ENCODE measurements at regions not wholly inside any gene's neighbourhood (a gene's known extent, or its start where the extent isn't known, plus 50 kb on each side); places are given as distances from the start of the nearest gene placed in this dataset.
A peak's percentile ranks its signal among the peaks of the same experiment; 100 is the strongest.

DNA sequence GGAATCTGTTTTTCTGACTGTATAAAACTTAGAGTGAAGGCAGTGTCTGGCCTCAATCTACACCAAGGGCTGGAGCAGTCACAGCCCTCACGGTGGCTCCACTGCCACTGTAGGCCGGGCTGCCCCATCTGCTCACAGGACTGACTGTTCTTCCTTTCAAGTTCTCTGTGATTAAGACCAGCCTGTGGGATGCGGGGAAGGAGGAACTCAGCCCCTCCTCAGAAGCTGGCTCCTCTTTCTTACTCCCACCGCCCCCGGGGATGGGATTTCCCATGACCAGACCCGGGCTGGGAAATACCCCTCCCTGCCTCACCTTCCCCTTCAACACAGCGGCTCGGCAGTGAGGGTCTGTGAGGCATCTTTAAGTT is 106.0 kb downstream of the COPS8 start:
- intact Hi-C loops (cut with DNase I), result no loop called here
- DNase-seq (ENCODE audit: low spot score), result no peak

DNA sequence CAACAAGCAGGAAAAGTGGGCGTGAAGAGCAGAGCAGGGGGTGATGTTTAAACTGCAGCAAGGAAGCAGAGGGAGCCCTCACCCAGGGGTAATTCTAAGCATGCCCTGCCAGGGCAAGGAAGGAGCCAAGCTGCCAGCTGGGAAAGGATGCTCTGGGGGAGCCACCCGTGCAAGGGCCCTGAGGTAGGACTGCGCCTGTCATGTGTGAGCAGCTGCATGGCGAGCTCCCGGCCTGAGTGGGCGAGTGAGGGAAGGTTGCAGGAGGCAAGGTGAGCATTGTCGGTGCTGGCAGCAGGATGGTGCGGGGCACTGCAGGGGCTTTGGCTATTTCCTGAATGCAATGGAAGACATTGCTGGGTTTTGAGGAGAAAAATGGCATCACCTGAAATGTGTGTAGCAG is 107.2 kb downstream of the COPS8 start:
- intact Hi-C loops (cut with DNase I), result no loop called here
- no peak for DNase-seq (ENCODE audit: low spot score)

DNA sequence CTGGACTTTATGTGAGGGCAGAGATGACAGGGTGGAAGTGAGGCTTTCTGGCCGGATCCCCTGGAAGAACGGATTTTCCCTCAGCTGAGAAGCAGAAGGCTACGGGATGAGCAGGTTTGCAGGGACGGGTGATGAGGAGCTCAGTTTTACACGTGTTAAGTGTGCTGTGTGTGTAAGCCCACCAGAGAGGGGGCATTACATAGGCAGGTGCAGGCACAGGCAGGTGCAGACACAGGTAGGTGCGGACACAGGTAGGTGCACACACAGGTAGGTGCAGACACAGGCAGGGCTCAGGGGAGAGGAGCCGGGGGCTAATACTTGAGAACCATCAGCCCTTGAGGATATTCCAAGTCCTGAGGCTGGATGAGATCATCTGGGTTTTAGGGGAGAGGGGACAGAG is 107.7 kb downstream of the COPS8 start:
- no peak for DNase-seq (ENCODE audit: low spot score)
- intact Hi-C loops (cut with DNase I), result no loop called here

DNA sequence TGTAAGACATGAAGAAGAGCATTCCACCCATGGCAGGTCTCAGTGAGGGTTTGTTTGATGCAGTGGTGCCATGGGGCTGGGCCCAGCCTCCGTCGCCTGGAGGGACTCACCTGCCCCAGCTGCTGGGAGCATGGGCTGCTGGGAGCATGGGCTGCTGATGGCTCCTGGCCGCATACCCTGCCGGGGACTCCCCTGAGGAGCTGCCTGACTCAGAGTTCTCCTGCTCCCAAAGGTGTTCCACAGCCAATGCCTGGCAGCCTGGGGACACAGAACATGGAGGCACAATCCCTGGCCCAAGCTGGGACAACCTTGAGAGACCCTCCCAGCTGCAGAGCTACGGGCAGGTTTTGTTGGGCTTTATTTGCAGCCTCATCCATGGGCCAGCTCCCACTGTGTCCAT is 108.4 kb downstream of the COPS8 start:
- intact Hi-C loops (cut with DNase I), result no loop called here
- no peak for DNase-seq (ENCODE audit: low spot score)

DNA sequence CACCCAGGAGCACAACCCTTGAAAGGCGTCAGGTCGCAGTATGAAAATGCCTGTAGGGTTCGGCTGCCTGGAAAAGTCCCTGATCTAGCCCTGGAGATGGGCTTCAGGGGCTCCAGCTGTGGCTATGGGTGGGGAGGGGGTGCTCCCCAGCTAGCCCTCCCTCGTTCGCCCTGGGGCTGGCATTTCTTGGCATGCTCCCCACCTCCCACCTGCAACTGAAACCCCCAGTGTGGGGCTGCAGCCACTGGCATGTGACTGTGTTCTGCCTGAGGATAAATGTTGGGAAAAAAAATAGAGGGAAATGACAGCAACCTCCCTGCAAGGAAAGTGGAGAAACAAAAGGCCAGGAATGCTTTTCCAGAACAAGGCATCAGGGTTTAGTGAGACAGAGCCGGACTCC is 109.2 kb downstream of the COPS8 start:
- intact Hi-C loops (cut with DNase I), result no loop called here
- no peak for DNase-seq (ENCODE audit: low spot score)

DNA sequence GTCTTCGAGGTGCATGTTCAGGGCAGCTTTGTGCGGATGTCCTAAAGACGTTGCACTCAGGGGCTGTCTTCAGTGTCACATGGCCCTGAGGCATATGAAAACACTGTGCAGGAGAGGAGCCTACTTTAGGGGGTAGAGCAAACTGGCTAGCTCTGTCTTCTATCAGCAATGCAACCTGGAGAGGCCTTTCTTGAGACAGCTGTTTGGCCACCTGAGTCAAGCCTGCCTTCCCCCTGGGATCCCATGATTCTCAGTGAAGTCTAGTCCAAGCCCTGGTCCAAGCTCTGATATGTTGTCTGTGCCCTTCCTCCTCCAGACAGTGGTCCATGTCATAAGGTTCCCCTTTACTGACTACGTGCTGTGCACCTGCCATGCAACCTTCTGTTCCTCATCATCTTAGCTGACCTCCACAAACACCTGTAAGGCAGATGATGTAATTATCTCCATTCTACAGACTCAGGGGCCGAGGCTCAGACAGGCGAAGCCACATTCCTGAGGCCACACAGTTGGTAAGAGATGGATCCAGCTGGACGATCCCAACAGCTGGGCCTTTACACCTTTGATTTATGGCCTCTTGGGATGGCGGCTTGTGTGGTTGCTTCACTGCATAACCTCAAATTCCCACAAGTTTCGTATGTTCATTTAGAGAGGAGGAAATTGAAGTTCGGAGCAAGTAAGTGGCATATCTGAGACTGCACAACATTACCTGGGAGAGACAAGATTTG is 109.9 kb downstream of the COPS8 start:
- no peak for DNase-seq (ENCODE audit: low spot score)
- intact Hi-C loops (cut with DNase I), result no loop called here

DNA sequence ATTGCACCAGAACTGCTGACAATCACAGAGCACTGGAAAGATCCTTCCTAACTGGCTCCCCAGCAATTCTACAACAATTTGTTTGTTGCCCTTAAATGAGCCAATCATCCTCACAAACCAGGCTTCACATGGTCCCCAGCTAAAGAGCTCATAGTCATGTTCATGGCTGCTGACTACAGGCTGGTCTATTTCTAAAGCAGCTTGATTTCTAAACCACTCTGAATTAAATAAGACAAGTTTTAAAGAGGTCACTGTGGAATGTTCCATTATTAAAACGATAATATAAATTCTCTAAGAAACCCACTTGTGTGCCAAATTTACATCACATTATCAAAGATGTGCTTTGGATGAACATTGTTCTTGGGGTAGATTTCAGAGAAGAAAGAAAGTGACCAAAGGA is 110.7 kb downstream of the COPS8 start:
- no peak for DNase-seq (ENCODE audit: low spot score)
- intact Hi-C loops (cut with DNase I), result no loop called here

DNA sequence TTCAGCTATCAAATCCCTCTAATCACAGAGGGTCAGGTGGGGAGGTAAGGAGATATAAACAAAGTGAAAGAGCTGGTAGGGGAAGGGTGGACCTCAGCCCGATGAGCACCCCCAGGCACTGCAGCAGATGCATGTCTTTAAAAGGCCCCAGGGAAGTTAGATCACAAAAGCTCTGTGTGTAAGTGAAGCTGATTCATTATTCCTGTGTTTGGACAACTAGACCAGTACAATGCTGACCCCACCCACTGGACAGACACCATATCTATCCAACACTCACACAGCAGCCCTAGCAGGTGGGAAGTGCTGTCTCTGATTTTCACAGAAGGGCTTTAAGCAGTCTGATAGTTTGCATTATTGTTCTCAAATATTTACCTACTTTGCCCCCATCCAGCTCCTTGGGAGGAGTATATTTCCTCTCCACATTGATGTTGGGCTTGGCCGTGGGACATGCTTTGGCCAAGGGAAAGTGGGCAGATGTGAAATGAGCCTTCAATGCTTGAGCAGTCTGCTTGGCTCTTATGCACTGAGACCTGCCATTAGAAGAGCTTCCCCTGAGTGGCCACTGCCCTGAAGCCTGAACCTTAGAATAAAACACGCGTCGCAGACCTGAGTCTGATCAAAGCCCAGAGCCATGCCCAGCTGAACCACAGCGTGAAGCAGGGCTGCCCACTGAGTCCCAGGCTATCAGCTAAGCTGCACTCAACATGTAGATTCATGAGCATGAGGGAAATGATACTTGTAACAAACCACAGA is 111.4 kb downstream of the COPS8 start:
- no peak for DNase-seq (ENCODE audit: low spot score)
- intact Hi-C loops (cut with DNase I), result no loop called here

DNA sequence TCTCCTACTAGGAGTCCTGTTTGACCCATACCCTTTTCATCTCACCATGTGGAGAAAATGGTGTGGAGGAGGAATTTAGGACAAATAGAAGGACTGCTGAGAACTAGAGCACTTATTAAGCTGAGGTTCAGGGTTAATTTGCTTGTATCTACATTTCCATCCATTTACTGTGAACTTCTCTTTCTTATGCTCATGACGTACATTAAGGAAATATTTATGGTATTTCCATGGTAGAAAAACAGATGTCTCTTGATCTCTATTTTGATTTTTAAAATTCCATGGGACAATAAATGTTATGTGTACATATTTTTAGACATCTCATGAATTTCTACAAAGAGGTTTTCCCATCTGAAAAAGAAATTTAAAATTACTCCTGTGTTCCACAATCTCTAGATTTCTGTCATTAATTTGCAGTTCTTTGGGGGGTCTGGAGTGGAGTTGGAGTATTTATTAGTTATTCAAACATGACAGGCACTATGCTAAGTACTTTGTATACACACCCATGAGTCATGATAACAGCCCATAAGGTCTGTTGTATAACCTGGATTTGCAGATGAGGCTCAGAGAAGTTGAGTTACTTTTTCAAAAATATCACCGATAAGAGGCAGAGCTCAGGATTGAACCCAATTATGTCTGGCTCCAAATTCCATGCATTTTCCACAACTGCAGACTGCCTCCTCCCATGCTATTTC is 112.6 kb downstream of the COPS8 start:
- intact Hi-C loops (cut with DNase I), result no loop called here
- DNase-seq (ENCODE audit: low spot score), result no peak

DNA sequence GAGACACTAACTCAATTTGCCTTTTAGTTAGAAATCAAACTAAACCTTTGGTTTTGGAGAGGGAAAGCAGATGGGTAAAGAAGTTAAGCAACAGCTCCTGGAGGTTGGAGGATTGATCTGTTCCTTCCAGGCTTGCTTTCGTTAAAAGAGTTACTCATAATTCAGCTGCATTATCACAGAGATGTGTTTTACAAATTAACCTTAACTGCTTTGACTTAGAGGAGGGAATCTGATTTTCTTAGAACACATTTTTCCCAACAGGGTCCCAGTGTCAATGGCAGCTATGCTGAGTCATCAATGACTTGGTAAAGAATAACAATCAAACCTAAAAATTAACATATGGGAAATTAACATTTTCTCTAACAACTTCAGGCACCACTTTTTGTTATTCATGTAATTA is 113.4 kb downstream of the COPS8 start:
- DNase-seq (ENCODE audit: low spot score), result no peak
- intact Hi-C loops (cut with DNase I), result no loop called here

DNA sequence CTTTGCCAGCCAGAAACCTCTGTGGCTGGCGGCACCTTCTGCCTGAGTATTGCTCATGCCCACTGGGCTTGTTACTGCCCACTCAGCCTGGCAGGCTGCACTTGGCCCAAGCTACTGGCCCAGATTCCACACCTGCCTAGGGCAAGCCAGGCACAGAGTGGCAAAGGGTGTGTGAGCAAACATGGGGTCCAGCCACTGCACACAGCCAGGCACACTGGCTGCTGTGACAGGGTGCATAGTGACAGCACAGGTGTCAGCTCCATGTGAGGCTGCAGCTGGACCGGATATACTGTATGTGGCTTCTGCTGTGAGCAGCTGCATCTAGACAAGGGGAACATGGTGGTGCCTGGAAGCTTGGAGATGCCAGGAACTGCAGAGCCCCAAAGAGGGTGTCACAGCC is 113.9 kb downstream of the COPS8 start:
- intact Hi-C loops (cut with DNase I), result no loop called here
- no peak for DNase-seq (ENCODE audit: low spot score)

DNA sequence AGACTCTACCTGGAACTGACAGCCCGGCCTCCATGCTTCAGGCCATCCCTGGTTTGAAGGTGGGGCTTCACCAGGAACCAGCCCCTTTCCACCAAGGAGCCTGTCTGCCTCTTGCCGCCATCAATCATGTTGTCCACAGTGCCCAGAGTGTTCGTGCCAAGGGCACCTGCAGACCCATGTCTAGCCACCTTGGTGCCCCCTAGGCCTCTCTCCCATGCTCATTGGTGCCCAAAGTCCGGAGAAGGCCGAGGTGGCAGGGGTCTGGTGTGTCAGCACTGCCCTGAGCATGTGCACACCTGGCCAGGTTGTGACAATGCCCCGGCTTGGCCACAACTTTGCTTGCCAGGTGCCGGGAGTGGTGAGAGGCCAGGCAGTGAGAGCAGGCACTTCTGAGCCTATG is 114.8 kb downstream of the COPS8 start:
- intact Hi-C loops (cut with DNase I), result no loop called here
- DNase-seq (ENCODE audit: low spot score), result no peak

DNA sequence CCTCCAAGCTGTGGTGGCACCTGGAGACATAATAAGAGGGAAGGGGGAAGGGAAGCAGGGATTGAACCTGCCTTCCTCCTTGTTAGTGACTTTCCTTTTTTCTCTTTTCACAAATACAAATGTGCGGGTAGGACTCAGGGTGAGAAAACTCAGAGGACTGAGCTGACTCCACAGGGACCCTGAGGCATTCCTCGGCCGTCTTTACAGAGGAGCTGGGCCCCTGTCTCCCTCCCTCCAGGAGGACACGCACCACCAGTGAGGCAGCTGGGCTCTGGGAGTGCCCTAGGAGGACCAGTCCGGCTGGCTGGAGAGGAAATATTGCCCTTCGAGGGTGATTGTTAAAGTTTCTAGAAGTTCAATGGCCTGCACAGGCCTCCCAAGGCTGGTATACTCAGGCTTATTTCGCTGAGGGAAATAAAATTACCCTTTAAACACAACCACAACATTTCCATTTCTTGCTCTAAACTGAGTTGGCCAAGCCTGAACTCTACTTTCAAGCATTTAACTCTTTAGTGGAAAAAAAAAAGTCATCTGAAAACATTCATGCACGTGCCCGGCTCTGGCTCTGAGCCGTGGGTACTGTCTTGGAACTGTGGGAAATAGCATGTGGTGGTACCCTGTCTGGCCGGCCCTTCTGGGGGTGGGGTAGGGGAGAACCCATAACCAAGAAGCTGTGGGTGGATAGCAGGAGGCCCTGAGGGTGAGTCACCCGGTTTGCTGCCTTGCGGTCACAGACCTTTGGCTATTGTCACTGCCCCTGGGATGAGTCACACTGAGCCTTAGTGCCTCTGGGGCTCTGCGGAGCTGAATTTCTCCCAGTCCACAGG is 116.0 kb downstream of the COPS8 start:
- no peak for DNase-seq (ENCODE audit: low spot score)

DNA sequence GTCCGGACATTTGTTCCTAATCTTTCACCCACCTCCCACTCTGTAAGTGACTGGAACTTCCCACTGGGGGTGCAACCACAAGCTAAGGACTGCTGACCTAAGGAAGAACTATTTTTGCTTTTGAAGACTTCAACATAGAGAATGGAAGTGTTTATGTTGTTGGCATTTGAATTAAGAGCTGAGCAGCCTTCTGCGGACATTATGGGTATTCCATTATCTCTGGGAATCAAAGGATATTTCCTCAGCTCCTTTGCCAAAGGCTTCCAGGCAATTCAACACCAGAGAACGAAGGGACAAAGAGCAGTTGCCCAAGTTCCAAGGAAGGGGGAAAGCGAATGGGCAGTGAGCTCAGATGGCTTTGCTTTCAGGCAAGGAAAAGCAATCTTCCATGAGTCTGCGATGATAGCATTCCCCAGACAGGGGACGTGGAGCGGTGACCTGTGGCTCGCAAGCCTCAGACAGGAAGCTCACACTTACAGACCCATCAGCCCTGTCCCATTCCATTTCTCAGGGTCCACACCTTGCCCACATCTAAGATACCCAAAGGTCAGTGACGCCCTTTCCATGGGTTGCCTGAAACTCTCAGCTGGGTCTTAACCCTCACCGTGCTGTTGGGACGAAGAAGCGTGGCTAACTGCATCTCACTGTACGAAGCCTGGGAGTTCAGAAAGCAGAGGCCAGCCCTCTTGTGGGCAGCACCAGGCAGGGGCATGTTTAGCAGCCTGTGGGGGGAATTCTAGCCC is 116.8 kb downstream of the COPS8 start:
- no peak for DNase-seq (ENCODE audit: low spot score)
- intact Hi-C loops (cut with DNase I), result no loop called here

More for the DNA sequence above, 116.0 kb downstream of the COPS8 start:
- intact Hi-C loops (cut with DNase I), result no loop called here

DNA sequence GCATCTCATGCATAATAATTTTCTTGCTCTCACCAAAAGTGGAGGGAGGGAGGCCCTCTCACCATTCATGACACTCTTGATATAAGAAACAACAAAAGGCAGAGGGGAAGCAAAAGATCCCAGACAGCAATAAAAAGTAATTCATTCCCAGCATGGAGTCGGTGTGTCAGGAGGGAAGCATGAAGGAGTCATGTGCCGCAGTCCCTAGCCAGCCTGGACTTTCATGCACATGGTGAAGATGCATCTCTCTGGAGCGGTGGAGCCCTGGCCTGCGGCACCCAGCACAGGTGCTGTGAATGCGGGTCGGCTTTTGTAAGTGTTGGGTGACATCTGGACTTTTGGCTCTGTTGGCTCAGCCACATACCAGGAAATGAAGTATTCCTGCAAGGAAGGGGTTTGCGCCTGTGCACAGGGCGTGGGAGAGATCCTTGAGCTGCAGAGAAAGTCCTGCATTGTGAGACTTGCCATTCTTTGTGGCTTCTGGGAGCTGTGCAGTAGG is 119.4 kb downstream of the COPS8 start:
- intact Hi-C loops (cut with DNase I), result loop anchor here (5.0 kb wide), 1 partner anchor 202 kb away; no protein-coding TSS in a partner anchor
- DNase-seq (ENCODE audit: low spot score), result no peak

DNA sequence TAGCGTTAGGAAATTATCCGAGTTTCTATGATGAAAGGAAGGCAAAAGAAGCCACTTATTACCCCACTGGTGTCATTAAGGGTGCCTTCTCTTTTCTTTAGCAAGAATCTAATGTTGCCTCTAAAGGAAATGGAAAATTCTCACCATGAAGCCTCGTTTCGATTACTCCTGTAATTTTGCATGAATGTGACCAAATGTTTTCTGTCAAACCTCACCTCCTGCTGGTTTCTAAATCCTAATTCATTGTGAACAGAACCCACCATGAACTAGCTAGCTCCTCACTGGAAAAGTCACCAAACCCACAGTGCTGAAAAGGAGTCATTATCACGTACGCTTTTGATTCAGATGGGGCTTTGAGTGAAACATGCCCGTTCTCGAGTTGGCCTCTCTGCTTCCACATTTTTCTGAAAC is 119.9 kb downstream of the COPS8 start:
- no peak for DNase-seq (ENCODE audit: low spot score)
- intact Hi-C loops (cut with DNase I), result loop anchor here (5.0 kb wide), 1 partner anchor 202 kb away; no protein-coding TSS in a partner anchor

DNA sequence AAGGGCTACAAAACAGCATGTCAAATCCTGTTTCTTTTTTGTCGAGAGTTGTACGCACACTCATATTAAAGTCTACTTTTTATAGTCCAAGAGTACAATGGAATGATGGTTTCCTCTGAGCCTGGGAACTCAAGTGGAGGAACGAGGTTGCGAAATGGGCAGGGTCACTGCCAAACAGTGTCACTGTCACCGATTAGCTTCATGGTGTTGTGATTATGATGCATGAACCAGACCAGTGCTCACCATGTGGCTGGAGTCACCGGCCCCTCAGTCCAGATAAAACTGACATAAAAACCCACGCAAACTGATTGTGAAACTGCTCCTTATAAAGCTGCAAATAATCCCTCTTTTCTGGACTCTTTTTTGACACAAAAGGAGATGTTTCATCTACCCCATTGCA is 122.0 kb downstream of the COPS8 start:
- peak; percentile 85 for DNase-seq (ENCODE audit: low spot score)
- intact Hi-C loops (cut with DNase I), result loop anchor here (1.0 to 5.0 kb wide), 4 partner anchors 28 to 200 kb away; no protein-coding TSS in a partner anchor

DNA sequence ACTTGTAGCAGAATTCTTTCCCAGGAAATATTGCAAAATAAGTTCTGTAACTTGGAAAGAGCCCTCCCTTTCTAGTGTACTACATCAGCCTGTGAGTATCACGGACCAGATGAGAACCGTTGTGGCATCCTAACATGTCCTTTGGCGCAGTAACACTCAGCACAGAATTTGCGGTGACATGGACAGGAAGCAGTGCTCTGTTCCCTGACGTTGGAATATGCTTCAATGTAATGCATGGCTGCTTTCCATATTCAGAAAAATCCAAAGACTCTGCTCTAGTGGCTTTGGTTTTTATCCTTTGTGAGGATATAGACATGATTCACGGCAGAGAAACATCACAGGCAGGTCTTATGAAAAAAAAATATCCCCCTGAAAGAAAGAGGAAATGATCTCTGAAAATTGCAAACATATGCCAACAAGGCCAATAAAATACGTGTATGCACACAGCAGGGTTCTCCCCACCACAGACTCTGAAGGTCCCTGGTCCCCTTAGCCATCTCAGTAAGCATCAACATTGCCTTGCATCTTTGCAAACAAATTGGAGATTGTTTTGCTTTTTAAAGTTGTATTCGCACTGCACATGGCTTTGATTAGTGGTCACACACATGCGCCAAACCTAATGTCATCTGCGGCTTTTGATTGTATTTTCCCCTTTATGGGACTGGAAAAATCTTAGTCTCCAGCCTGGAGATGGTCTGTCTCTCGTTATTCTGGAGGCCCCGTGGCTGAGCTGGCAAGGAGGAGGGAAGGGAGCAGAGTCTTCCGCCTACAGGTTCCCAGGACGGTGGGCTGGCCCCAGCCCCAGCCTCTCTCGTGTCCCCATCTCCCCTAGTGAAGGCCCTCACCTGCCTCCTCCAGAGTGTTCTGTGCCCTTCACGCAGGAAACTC is 122.9 kb downstream of the COPS8 start:
- no peak for DNase-seq (ENCODE audit: low spot score)
- intact Hi-C loops (cut with DNase I), result loop anchor here (5.0 kb wide), 1 partner anchor 199 kb away; no protein-coding TSS in a partner anchor
